ENCODE measurements at regions not wholly inside any gene's neighbourhood (a gene's known extent, or its start where the extent isn't known, plus 50 kb on each side); places are given as distances from the start of the nearest gene placed in this dataset.
"Not testable (repeated sequence)": the region's sequence is repeated elsewhere in the genome, so short reads cannot be mapped to it uniquely, and the experiment has no call there.

DNA sequence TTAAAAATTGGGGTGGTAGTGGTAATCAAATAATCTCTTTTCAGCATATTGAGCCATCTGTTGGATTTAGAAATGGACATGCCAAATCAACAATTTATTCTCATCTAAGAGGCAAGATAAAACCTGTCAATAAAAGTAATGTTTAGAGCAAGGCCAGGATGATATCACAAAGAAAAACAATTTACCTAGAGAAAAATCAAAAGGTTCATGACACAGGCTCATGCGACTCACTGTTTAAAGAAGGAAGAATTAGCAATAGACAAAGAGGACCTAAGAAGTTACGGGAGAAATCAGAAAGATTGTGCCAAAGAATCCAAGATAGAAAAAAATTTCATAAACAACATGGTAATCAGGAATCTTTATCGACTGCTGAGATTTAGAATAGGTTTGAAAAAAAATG lies 868.5 kb upstream of the GBE1 start:
- 79 to 83% methylated on average over 3 of the region's 3 CpGs for WGBS, 2 donors (ENCODE audit: low coverage in 1 of 2)
- no peak for ATAC-seq
- H3K9me3 ChIP-seq, result no peaks in the 10 kb centered on the region

GRCh38 chr3:82628385-82629014 lies 867.1 kb upstream of the GBE1 start:
- Histone ChIP-seq H3K36me3 (no peaks in the 10 kb centered on the region), H3K27ac (no peak overlapping the region), H3K27me3 (no peaks in the 10 kb centered on the region), H3K9me3 (peaks cover 0 to 5% (median 0%) of the 10 kb centered on the region in 3 donors), H3K4me1 (no peaks in the 10 kb centered on the region), H3K4me3 (no peak overlapping the region)
- ATAC-seq, result no peak
- TF ChIP-seq, protein P1, sequence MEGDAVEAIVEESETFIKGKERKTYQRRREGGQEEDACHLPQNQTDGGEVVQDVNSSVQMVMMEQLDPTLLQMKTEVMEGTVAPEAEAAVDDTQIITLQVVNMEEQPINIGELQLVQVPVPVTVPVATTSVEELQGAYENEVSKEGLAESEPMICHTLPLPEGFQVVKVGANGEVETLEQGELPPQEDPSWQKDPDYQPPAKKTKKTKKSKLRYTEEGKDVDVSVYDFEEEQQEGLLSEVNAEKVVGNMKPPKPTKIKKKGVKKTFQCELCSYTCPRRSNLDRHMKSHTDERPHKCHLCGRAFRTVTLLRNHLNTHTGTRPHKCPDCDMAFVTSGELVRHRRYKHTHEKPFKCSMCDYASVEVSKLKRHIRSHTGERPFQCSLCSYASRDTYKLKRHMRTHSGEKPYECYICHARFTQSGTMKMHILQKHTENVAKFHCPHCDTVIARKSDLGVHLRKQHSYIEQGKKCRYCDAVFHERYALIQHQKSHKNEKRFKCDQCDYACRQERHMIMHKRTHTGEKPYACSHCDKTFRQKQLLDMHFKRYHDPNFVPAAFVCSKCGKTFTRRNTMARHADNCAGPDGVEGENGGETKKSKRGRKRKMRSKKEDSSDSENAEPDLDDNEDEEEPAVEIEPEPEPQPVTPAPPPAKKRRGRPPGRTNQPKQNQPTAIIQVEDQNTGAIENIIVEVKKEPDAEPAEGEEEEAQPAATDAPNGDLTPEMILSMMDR (IDR thresholded peaks at IDR 0.05), result no peak
- TF ChIP-seq EP300 (IDR thresholded peaks at IDR 0.05) (no peak), POLR2A (IDR thresholded peaks at IDR 0.05) (no peak), POLR2AphosphoS5 (IDR thresholded peaks at IDR 0.05) (no peak)
- 63 to 96% methylated on average over 3 to 4 of the region's 4 CpGs for WGBS, 2 donors (ENCODE audit: low coverage in 1 of 2)

More for the DNA sequence above, 868.5 kb upstream of the GBE1 start:
- no peaks in the 10 kb centered on the region for H3K36me3 ChIP-seq
- no peak overlapping the region for H3K27ac ChIP-seq
- TF ChIP-seq EP300 (IDR thresholded peaks at IDR 0.05) (no peak), POLR2A (IDR thresholded peaks at IDR 0.05) (no peak), POLR2AphosphoS5 (IDR thresholded peaks at IDR 0.05) (no peak)
- TF ChIP-seq, protein P1 (IDR thresholded peaks at IDR 0.05), result no peak
- H3K4me1 ChIP-seq, result no peaks in the 10 kb centered on the region
- H3K27me3 ChIP-seq, result no peaks in the 10 kb centered on the region
- H3K4me3 ChIP-seq, result no peak overlapping the region

DNA sequence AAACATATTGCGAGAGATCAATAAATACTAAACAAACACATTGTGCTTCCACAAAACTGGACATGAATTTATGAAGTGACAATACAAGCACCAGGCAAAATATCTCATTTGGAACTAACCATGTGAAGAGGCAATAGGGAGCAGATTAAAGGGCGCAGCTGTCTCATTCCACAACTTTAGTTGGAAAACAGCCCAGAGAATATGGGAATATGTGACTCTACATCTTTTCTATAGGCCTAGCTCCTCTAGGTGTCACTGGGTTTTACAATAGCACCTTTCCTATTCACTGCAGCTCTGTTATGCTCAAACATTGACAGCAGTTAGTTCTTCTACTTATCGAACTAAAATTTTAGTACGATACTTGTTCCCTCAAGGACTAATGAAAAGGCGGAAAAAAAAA lies 866.3 kb upstream of the GBE1 start:
- WGBS, 2 donors (ENCODE audit: low coverage in 1 of 2), result 80 to 85% methylated on average over 4 to 5 of the region's 5 CpGs

GRCh38 chr3:82620744-82621143 lies 859.3 kb upstream of the GBE1 start:
- ATAC-seq, result not testable (repeated sequence)

More for the DNA sequence above, 866.3 kb upstream of the GBE1 start:
- Histone ChIP-seq H3K4me1 (no peaks in the 10 kb centered on the region), H3K36me3 (no peaks in the 10 kb centered on the region), H3K27me3 (no peaks in the 10 kb centered on the region), H3K9me3 (peaks cover 0 to 5% (median 0%) of the 10 kb centered on the region in 3 donors), H3K4me3 (no peak overlapping the region), H3K27ac (no peak overlapping the region)
- no peak for ATAC-seq
- TF ChIP-seq, protein P1 (IDR thresholded peaks at IDR 0.05), result no peak
- no peak for TF ChIP-seq EP300 (IDR thresholded peaks at IDR 0.05)
- no peak for TF ChIP-seq POLR2A (IDR thresholded peaks at IDR 0.05)
- TF ChIP-seq POLR2AphosphoS5 (IDR thresholded peaks at IDR 0.05), result no peak

DNA sequence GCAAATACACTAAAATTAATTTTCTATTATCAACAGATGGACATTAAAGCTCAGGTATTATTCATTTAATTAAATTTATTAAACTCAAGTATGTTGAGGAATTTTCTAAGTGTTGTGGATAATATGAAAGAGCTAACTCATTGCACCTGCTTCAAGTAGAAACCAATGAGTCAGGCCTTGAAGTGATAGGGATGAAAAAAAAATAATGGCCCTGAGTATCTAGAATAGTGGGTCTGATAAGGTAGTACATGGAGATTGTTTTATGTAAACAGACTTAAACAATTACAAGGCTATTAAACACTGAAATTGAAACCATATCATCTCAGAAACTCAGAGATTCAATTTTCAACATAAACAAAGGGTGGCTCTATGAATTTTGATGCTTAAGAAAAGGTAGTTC lies 857.1 kb upstream of the GBE1 start:
- H3K4me1 ChIP-seq, result no peaks in the 10 kb centered on the region
- H3K9me3 ChIP-seq, result peaks cover 0 to 23% (median 0%) of the 10 kb centered on the region in 3 donors
- H3K27ac ChIP-seq, result no peak overlapping the region
- H3K27me3 ChIP-seq, result no peaks in the 10 kb centered on the region
- H3K36me3 ChIP-seq, result no peaks in the 10 kb centered on the region
- ATAC-seq, result no peak
- no peak for TF ChIP-seq POLR2A (IDR thresholded peaks at IDR 0.05)
- no peak for TF ChIP-seq EP300 (IDR thresholded peaks at IDR 0.05)
- TF ChIP-seq POLR2AphosphoS5 (IDR thresholded peaks at IDR 0.05), result no peak
- TF ChIP-seq, protein P1 (IDR thresholded peaks at IDR 0.05), result no peak
- no peak overlapping the region for H3K4me3 ChIP-seq

More at GRCh38 chr3:82620744-82621143, 859.3 kb upstream of the GBE1 start:
- WGBS, 2 donors (ENCODE audit: low coverage in 1 of 2), result 79 to 91% methylated on average over 2 to 3 of the region's 3 CpGs
- not testable (repeated sequence) for H3K4me1 ChIP-seq, H3K27me3 ChIP-seq, H3K36me3 ChIP-seq, H3K4me3 ChIP-seq, H3K27ac ChIP-seq
- peaks cover 0 to 27% (median 0%) of the 10 kb centered on the region in 3 donors for H3K9me3 ChIP-seq
